GM18858 (cell line): ENCODE measurements at regions not wholly inside any gene's neighbourhood (a gene's known extent, or its start where the extent isn't known, plus 50 kb on each side); places are given as distances from the start of the nearest gene placed in this dataset.

Experiments used
- ATAC-seq: cut with Tn5 transposase; IDR thresholded peaks from one replicate; pipeline ENCODE4 v1.9.1; 2021; ENCODE audit not compliant: unreplicated experiment

GRCh38 chr5:6831678-6832671, 118.7 kb downstream of the TENT4A start:
- ATAC-seq, result no peak

GRCh38 chr5:6832994-6833393, 119.8 kb downstream of the TENT4A start:
- no peak for ATAC-seq

- ATAC-seq, result no peak
These were observed 120.2 kb downstream of the TENT4A start for GRCh38 chr5:6833406-6833805.

- no peak for ATAC-seq
These were observed 123.9 kb downstream of the TENT4A start for GRCh38 chr5:6837095-6837494.

GRCh38 chr5:6837519-6838110, 124.4 kb downstream of the TENT4A start:
- no peak for ATAC-seq

- no peak for ATAC-seq
These were observed 125.5 kb downstream of the TENT4A start for GRCh38 chr5:6838736-6839135.

GRCh38 chr5:6840136-6840793, 127.0 kb downstream of the TENT4A start:
- ATAC-seq, result no peak

GRCh38 chr5:6843335-6843734, 130.1 kb downstream of the TENT4A start:
- no peak for ATAC-seq

- ATAC-seq, result no peak
These were observed 130.6 kb downstream of the TENT4A start for GRCh38 chr5:6843821-6844220.

- ATAC-seq, result no peak
These were observed 132.6 kb downstream of the TENT4A start for GRCh38 chr5:6845856-6846255.

GRCh38 chr5:6847870-6848269, 134.6 kb downstream of the TENT4A start:
- ATAC-seq, result no peak

- no peak for ATAC-seq
These were observed 136.3 kb downstream of the TENT4A start for GRCh38 chr5:6849316-6850105.

- no peak for ATAC-seq
These were observed 136.8 kb downstream of the TENT4A start for GRCh38 chr5:6850106-6850432.

- no peak for ATAC-seq
These were observed 143.4 kb downstream of the TENT4A start for GRCh38 chr5:6856653-6857052.

- no peak for ATAC-seq
These were observed 145.2 kb downstream of the TENT4A start for GRCh38 chr5:6858419-6858818.

GRCh38 chr5:6859023-6859422, 145.8 kb downstream of the TENT4A start:
- no peak for ATAC-seq

GRCh38 chr5:6859951-6860638, 146.9 kb downstream of the TENT4A start:
- no peak for ATAC-seq

GRCh38 chr5:6861036-6861435, 147.8 kb downstream of the TENT4A start:
- no peak for ATAC-seq

GRCh38 chr5:6861667-6862066, 148.4 kb downstream of the TENT4A start:
- no peak for ATAC-seq

- ATAC-seq, result no peak
These were observed 149.1 kb downstream of the TENT4A start for GRCh38 chr5:6862306-6862705.

- no peak for ATAC-seq
These were observed 154.5 kb downstream of the TENT4A start for GRCh38 chr5:6867712-6868111.
